Gastroesophageal sphincter (tissue), 3 donors: ENCODE measurements at regions not wholly inside any gene's neighbourhood (a gene's known extent, or its start where the extent isn't known, plus 50 kb on each side); places are given as distances from the start of the nearest gene placed in this dataset.

Experiments used
- CTCF ChIP-seq, 4 experiments: fragments of 200-600 bp in 2 of 4; fragments of 450-650 bp in 2 of 4; sonication (generic) in 1 of 4; IDR thresholded peaks; one replicate each; pipeline ENCODE4 v1.5.1; 2017 to 2019; ENCODE audit warnings: antibody characterized with exemption in 4 of 4, mild to moderate bottlenecking in 2 of 4, moderate library complexity in 2 of 4
- POLR2A ChIP-seq, 2 donors: fragments of 450-650 bp; IDR thresholded peaks; one replicate each; pipeline ENCODE4 v1.6.1; 2017; ENCODE audit warnings: antibody characterized with exemption in 2 of 2, mild to moderate bottlenecking in 2 of 2, moderate library complexity in 1 of 2
- POLR2AphosphoS5 ChIP-seq: sonication (generic); formaldehyde crosslinking; IDR thresholded peaks from one replicate; pipeline ENCODE4 v1.6.1; 2017; ENCODE audit warnings: antibody characterized with exemption

GRCh38 chr6:104526376-104526775 lies 333.3 kb downstream of the HACE1 start:
- TF ChIP-seq CTCF (IDR thresholded peaks at IDR 0.05) (no peak), POLR2A (IDR thresholded peaks at IDR 0.05) (no peak), POLR2AphosphoS5 (no peak)
